SK-N-SH (cell line): ENCODE measurements at regions not wholly inside any gene's neighbourhood (a gene's known extent, or its start where the extent isn't known, plus 50 kb on each side); places are given as distances from the start of the nearest gene placed in this dataset.

Experiments
- CHD2 ChIP-seq: fragments of 150-350 bp; IDR thresholded peaks from 2 replicates; pipeline ENCODE4 v1.6.1; 2018; ENCODE audit warnings: low read length; ENCODE audit not compliant: partially characterized antibody
- EZH2phosphoT487 ChIP-seq: fragments of 200-600 bp; sonication (generic); IDR thresholded peaks from 2 replicates; pipeline ENCODE4 v1.6.1; 2017; ENCODE audit warnings: low read depth, mixed run types, mild to moderate bottlenecking, antibody characterized with exemption, moderate library complexity, borderline replicate concordance
- POLR2AphosphoS5 ChIP-seq: IDR thresholded peaks from 2 replicates; pipeline ENCODE4 v1.6.1; 2012; ENCODE audit warnings: low read depth, low read length
- TCF12 ChIP-seq: IDR thresholded peaks from 2 replicates; pipeline ENCODE4 v1.4.0; 2012
- TF ChIP-seq, protein P1 (sequence below): fragments of 200-600 bp; sonication (generic); IDR thresholded peaks from 2 replicates; pipeline ENCODE4 v1.6.1; 2017; ENCODE audit warnings: antibody characterized with exemption, mild to moderate bottlenecking, moderate library complexity
- TF ChIP-seq, protein P2 (sequence below): IDR thresholded peaks from 2 replicates; pipeline ENCODE4 v1.6.1; 2012; ENCODE audit warnings: mild to moderate bottlenecking, low read depth, low read length, moderate library complexity

- TF ChIP-seq TCF12: no peak
- TF ChIP-seq, protein P1, sequence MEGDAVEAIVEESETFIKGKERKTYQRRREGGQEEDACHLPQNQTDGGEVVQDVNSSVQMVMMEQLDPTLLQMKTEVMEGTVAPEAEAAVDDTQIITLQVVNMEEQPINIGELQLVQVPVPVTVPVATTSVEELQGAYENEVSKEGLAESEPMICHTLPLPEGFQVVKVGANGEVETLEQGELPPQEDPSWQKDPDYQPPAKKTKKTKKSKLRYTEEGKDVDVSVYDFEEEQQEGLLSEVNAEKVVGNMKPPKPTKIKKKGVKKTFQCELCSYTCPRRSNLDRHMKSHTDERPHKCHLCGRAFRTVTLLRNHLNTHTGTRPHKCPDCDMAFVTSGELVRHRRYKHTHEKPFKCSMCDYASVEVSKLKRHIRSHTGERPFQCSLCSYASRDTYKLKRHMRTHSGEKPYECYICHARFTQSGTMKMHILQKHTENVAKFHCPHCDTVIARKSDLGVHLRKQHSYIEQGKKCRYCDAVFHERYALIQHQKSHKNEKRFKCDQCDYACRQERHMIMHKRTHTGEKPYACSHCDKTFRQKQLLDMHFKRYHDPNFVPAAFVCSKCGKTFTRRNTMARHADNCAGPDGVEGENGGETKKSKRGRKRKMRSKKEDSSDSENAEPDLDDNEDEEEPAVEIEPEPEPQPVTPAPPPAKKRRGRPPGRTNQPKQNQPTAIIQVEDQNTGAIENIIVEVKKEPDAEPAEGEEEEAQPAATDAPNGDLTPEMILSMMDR: no peak
- TF ChIP-seq POLR2AphosphoS5: no peak
- TF ChIP-seq, protein P2, sequence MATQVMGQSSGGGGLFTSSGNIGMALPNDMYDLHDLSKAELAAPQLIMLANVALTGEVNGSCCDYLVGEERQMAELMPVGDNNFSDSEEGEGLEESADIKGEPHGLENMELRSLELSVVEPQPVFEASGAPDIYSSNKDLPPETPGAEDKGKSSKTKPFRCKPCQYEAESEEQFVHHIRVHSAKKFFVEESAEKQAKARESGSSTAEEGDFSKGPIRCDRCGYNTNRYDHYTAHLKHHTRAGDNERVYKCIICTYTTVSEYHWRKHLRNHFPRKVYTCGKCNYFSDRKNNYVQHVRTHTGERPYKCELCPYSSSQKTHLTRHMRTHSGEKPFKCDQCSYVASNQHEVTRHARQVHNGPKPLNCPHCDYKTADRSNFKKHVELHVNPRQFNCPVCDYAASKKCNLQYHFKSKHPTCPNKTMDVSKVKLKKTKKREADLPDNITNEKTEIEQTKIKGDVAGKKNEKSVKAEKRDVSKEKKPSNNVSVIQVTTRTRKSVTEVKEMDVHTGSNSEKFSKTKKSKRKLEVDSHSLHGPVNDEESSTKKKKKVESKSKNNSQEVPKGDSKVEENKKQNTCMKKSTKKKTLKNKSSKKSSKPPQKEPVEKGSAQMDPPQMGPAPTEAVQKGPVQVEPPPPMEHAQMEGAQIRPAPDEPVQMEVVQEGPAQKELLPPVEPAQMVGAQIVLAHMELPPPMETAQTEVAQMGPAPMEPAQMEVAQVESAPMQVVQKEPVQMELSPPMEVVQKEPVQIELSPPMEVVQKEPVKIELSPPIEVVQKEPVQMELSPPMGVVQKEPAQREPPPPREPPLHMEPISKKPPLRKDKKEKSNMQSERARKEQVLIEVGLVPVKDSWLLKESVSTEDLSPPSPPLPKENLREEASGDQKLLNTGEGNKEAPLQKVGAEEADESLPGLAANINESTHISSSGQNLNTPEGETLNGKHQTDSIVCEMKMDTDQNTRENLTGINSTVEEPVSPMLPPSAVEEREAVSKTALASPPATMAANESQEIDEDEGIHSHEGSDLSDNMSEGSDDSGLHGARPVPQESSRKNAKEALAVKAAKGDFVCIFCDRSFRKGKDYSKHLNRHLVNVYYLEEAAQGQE: no peak
- TF ChIP-seq EZH2phosphoT487: no peak
- no peak for TF ChIP-seq CHD2
Measured at GRCh38 chr6:150676772-150677171, 77.1 kb downstream of the PLEKHG1 start.
